ENCODE measurements at regions not wholly inside any gene's neighbourhood (a gene's known extent, or its start where the extent isn't known, plus 50 kb on each side); places are given as distances from the start of the nearest gene placed in this dataset.

- TF ChIP-seq E2F6 (IDR thresholded peaks at IDR 0.05; ENCODE audit: borderline replicate concordance in 1 of 2, extremely low read depth in 1 of 2, insufficient read depth in 1 of 2, insufficient read length in 1 of 2, low read depth in 1 of 2, low read length in 1 of 2, poor library complexity in 1 of 2, severe bottlenecking in 1 of 2), result no peak
- TF ChIP-seq EP300 (IDR thresholded peaks at IDR 0.05; ENCODE audit: low read length), result no peak
- TF ChIP-seq FOS (IDR thresholded peaks at IDR 0.05; ENCODE audit: extremely low read depth, insufficient read length), result no peak
- TF ChIP-seq POLR2A (conservative IDR thresholded peaks at IDR 0.05), result no peak
- no peak for TF ChIP-seq TBP (optimal IDR thresholded peaks at IDR 0.05; ENCODE audit: low read depth, low read length)
- no peak for TF ChIP-seq CHD4 (IDR thresholded peaks at IDR 0.05; ENCODE audit: insufficient read depth, insufficient replicate concordance, low read depth, low read length, poor library complexity, severe bottlenecking)
- no peak for TF ChIP-seq ZBTB43 (CRISPR knock-in tag; IDR thresholded peaks at IDR 0.05)
- TF ChIP-seq CTCF (IDR thresholded peaks at IDR 0.05 in 2 of 3, conservative IDR thresholded peaks at IDR 0.05 in 1 of 3; ENCODE audit: insufficient read depth in 2 of 3, low read depth in 1 of 3, low read length in 3 of 3), result no peak
These were observed 542.0 kb downstream of the NUF2 start for GRCh38 chr1:163863731-163864130.

All from K562 (cell line).